ENCODE measurements at regions not wholly inside any gene's neighbourhood (a gene's known extent, or its start where the extent isn't known, plus 50 kb on each side); places are given as distances from the start of the nearest gene placed in this dataset.

- no peaks in the 10 kb centered on the region for H3K27me3 ChIP-seq (replicated peaks in 1 of 4; ENCODE audit: control insufficient read depth in 3 of 4, extremely low read depth in 1 of 4, insufficient read depth in 3 of 4, low read length in 3 of 4)
- no peaks in the 10 kb centered on the region for H3K79me2 ChIP-seq (ENCODE audit: control insufficient read depth in 1 of 2, insufficient read depth in 2 of 2, low read length in 2 of 2)
- no peaks in the 10 kb centered on the region for H3K23me2 ChIP-seq (ENCODE audit: low read depth, low read length)
- H3K4me3 ChIP-seq (ENCODE audit: extremely low read depth in 1 of 4, insufficient read depth in 2 of 4, low read depth in 3 of 4, low read length in 4 of 4), result no peak overlapping the region
- H4K8ac ChIP-seq (ENCODE audit: extremely low read depth, insufficient read depth, low read length), result no peak overlapping the region
- no peaks in the 10 kb centered on the region for H4K20me1 ChIP-seq (replicated peaks in 1 of 2; ENCODE audit: control insufficient read depth in 1 of 2, insufficient read depth in 2 of 2, low read length in 2 of 2)
- TF ChIP-seq ATF3 (IDR thresholded peaks at IDR 0.05; ENCODE audit: insufficient read depth, low read depth, low read length), result no peak
- no peak for TF ChIP-seq NRF1 (IDR thresholded peaks at IDR 0.05; ENCODE audit: low read depth, low read length)
- TF ChIP-seq RAD21 (IDR thresholded peaks at IDR 0.05 in 1 of 2, conservative IDR thresholded peaks at IDR 0.05 in 1 of 2; ENCODE audit: low read depth in 2 of 2, low read length in 2 of 2), result peak; percentile 44 to 53
- TF ChIP-seq SIRT6 (IDR thresholded peaks at IDR 0.05; ENCODE audit: low read length), result no peak
- TF ChIP-seq BCL11A (IDR thresholded peaks at IDR 0.05; ENCODE audit: low read depth in 2 of 2, low read length in 2 of 2), result no peak
- peak in 1 of 3 experiments; percentile 22; a peak in 2 of 4 replicates for TF ChIP-seq CTCF (IDR thresholded peaks at IDR 0.05; ENCODE audit: control extremely low read depth in 1 of 3, insufficient read depth in 1 of 3, low read depth in 1 of 3, low read length in 3 of 3)
- TF ChIP-seq MAFK (IDR thresholded peaks at IDR 0.05; ENCODE audit: low read depth, low read length), result no peak
- no peak for TF ChIP-seq POU5F1 (IDR thresholded peaks at IDR 0.05; ENCODE audit: low read depth, low read length)
- no peak for TF ChIP-seq TAF7 (optimal IDR thresholded peaks at IDR 0.05; ENCODE audit: borderline replicate concordance, low read depth, low read length)
- H3K14ac ChIP-seq (ENCODE audit: insufficient read length), result no peak overlapping the region
- no peak overlapping the region for H2BK120ac ChIP-seq (replicated peaks; ENCODE audit: low read depth, low read length)
- H3K4ac ChIP-seq (replicated peaks; ENCODE audit: insufficient read length, low read depth, low read length), result no peak overlapping the region
- no peak overlapping the region for H3K27ac ChIP-seq (ENCODE audit: low read depth, low read length)
- no peak overlapping the region for H2AFZ ChIP-seq (ENCODE audit: low read length)
- no peaks in the 10 kb centered on the region for H3K79me1 ChIP-seq (ENCODE audit: low read depth, low read length)
- H3K4me2 ChIP-seq (ENCODE audit: insufficient read depth in 1 of 2, low read depth in 2 of 2, low read length in 2 of 2), result no peak overlapping the region
- no peak overlapping the region for H2BK12ac ChIP-seq (ENCODE audit: low read depth, low read length)
- H4K5ac ChIP-seq (ENCODE audit: insufficient read length, low read depth, low read length), result no peak overlapping the region
- no peaks in the 10 kb centered on the region for H3K4me1 ChIP-seq (replicated peaks in 1 of 4; ENCODE audit: control insufficient read depth in 3 of 4, insufficient read depth in 4 of 4, low read length in 3 of 4)
- FAIRE-seq (no peak), DNase-seq (ENCODE audit: low read depth in 1 of 2, low spot score in 2 of 2) (no peak)
- ChIA-PET POLR2A (ENCODE audit: partially characterized antibody) (no interaction called here), CTCF (ENCODE audit: partially characterized antibody) (interaction anchor here (0.6 to 1.8 kb wide), 5 partner anchors 217 to 271 kb away, joined by 3 to 5 read pairs (median 4); no protein-coding TSS in a partner anchor)
- H3K56ac ChIP-seq (replicated peaks; ENCODE audit: insufficient read length, low read depth, low read length), result no peak overlapping the region
- H2BK20ac ChIP-seq (ENCODE audit: low read length), result no peak overlapping the region
- H2BK5ac ChIP-seq (ENCODE audit: low read depth, low read length), result no peak overlapping the region
- no peak overlapping the region for H3K18ac ChIP-seq (ENCODE audit: extremely low read depth, low read length)
- no peak overlapping the region for H2AK5ac ChIP-seq (ENCODE audit: low read depth, low read length)
- no peaks in the 10 kb centered on the region for H3K9me3 ChIP-seq (ENCODE audit: insufficient read depth in 2 of 2, low read depth in 1 of 2, low read length in 1 of 2)
- no peak overlapping the region for H4K91ac ChIP-seq (replicated peaks; ENCODE audit: insufficient read length, low read length)
- H3K9ac ChIP-seq (replicated peaks in 1 of 4; ENCODE audit: extremely low read depth in 1 of 4, low read depth in 3 of 4, low read length in 3 of 4), result no peak overlapping the region
- no peaks in the 10 kb centered on the region for H3K36me3 ChIP-seq (ENCODE audit: control insufficient read depth in 2 of 4, insufficient read depth in 4 of 4, low read length in 3 of 4)
- H2BK15ac ChIP-seq (ENCODE audit: low read length), result no peak overlapping the region
- 75% methylated on average over 1 of the region's 1 CpG; no CpG with 5 or more reads in 1 of the 2 experiments for WGBS, 2 experiments (ENCODE audit: extremely low coverage in 1 of 2, insufficient coverage in 1 of 2, insufficient read length in 1 of 2, insufficient replicate concordance in 2 of 2, low coverage in 1 of 2, low lambda C conversion rate in 2 of 2, missing lambda C conversion rate in 1 of 2)
- H3K23ac ChIP-seq (ENCODE audit: insufficient read length), result no peak overlapping the region
Observed at GRCh38 chrX:127038065-127038464, 218.5 kb downstream of the PRR32 start.

Data from H1 (cell line).